Left ventricle myocardium superior (tissue), 1 donor: ENCODE measurements at regions not wholly inside any gene's neighbourhood (a gene's known extent, or its start where the extent isn't known, plus 50 kb on each side); places are given as distances from the start of the nearest gene placed in this dataset.
"Not testable (repeated sequence)": the region's sequence is repeated elsewhere in the genome, so short reads cannot be mapped to it uniquely, and the experiment has no call there.

Source experiments
- ATAC-seq: fragments of 200-7000 bp; cut with Tn5 transposase; one replicate; pipeline ENCODE4 v1.9.1; 2020; ENCODE audit warnings: mild to moderate bottlenecking, moderate library complexity
- DNase-seq: peaks from one replicate; pipeline ENCODE4 v3.0.0-alpha.2; 2020
- intact Hi-C: fragments of 100-400 bp; cut with micrococcal nuclease; formaldehyde crosslinking; loops from one replicate; pipeline ENCODE4 v1.11.0; 2022
- donor health status: DM: no; HTN: yes; CAD: no; lungs with severe emphysema.

DNA sequence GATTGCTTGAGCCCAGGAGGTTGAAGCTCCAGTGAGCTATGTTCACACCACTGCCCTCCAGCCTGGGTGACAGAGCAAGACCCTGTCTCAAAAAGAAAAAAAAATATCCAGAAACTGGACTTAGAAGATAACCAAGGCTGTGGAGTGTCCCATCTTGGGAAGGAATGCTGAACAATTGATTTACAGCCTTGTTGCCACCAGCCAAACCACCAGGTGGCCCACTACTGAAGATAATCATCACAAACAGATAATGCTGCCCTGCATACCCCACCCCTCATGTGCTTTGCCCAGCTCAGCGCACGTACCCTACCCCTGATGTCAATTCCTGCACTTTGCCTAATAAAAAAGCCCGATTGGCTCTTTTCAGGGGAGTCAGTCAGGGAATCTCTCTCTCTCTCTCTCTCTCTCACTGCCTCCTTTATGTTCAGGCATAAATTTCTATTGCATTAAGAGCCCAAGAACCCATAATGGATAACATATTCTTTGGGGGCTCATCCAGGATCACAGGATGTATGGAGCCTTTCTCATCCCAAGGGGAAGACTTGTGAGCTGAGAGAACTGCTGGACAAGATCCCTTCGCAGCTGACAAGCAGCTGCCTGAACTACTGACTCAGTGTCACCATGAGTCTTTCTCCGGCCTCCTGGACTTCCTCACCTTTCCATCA lies 166.4 kb downstream of the CD24 start:
- DNase-seq: no peak

DNA sequence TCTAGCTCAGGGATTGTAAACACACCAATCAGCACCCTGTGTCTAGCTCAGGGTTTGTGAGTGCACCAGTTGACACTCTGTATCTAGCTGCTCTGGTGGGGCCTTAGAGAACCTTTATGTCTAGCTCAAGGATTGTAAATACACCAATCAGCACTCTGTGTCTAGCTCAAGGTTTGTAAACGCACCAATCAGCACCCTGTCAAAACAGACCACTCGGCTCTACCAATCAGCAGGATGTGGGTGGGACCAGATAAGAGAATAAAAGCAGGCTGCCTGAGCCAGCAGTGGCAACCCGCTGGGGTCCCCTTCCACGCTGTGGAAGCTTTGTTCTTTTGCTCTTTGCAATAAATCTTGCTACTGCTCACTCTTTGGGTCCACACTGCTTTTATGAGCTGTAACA lies 168.3 kb downstream of the CD24 start:
- ATAC-seq, DNase-seq, intact Hi-C loops: not testable (repeated sequence)

More for the DNA sequence above, 166.4 kb downstream of the CD24 start:
- intact Hi-C loops: no loop called here
- no peak for ATAC-seq

DNA sequence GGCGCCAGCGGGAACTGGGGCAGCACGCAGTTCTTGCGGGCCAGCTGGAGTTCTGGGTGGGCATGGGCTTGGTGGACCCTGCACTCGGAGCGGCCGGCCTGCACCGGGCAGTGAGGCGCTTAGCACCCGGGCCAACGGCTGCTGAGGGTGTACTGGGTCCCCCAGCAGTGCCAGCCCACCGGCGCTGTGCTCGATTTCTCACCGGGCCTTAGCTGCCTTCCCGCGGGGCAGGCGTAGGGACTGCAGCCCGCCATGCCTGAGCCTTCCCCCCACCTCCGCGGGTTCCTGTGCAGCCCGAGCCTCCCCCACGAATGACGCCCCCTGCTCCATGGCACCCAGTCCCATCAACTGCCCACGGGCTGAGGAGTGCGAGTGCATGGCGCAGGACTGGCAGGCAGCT lies 168.8 kb downstream of the CD24 start:
- DNase-seq (no peak), ATAC-seq (no peak)
- intact Hi-C loops: no loop called here

DNA sequence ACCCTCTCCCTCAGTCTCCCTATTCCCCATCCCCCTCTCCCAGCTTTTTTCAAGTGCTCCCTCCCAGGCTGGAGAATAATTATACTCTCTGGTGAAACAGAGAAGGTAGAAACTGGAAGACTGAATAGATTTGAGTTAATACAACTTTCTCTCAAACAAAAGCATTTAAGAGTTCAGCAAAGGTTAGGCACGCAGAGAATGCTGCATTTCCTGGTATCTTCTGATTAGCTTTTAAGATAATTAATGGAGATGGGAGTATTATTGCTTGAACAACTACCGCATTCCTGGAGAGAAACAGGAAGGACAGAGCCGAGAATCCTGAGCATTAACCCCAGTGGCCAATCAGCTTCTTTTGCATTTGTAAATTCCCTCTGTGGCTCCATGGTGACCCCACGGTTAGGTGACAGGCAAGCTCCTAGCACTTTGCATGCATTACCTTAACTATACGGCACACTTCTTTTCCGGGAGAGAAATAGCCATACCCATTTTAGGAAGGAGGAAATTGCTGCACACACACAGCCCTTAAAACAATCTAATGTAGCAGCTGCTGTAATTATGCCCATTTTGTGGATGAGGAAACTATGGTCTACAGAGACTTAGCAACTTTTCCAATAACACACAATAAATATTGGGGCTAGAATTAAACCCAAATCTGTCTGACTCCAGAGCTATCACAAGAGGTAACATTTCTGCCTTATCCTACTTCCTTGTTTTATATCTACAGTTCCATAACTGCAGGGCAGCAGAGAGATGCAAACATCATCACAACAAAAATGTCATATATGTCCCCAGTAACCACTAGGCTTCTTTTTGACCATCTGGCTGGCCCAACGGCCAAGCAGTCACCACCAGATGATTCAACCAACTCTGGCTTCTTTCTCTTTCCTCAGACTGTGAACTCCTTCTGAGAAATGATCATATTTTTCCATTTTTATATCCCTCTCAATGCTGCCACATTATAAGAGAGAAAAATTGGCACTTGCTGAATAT lies 169.9 kb downstream of the CD24 start:
- DNase-seq (no peak), ATAC-seq (no peak)
- intact Hi-C loops: no loop called here

DNA sequence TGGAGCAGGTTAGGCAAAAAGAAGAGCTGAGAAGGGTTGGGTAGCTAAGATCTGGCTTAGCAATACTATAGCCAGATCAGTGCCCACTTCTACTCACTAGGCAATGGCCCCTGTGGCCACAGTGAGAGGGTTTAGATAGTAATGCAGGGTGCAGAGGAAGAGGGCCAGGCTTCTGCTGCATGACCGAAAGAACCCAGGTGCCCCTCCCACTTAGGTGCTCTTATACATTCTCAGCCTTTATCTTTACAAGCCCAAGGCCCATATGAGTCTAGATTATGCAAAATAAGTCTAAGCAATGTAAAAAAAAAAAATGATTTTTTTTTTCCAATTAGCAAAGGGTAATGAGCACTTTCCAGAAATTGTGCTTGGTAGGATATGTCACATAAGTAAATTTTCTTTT lies 171.3 kb downstream of the CD24 start:
- DNase-seq (no peak), ATAC-seq (no peak)
- intact Hi-C loops: no loop called here

DNA sequence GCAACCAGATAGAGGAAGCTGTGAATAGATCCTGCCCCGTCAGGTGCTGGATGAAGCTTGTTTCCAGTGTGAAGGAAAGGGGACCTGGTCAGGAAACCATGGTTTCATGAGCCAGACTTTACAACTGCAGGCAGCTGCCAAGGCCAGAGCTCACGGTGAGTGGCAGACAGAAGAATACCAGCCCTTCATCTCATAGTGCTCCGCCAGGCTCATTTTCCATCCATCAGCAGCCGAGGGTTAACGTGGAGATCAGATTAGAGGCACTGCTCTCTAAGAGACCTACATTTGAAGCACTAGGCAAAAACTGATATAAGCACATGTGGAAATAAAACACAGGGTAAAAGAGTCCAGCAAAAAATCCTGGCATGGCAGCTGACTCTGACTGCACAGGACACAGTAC lies 172.4 kb downstream of the CD24 start:
- ATAC-seq: no peak
- DNase-seq: no peak
- intact Hi-C loops: no loop called here

DNA sequence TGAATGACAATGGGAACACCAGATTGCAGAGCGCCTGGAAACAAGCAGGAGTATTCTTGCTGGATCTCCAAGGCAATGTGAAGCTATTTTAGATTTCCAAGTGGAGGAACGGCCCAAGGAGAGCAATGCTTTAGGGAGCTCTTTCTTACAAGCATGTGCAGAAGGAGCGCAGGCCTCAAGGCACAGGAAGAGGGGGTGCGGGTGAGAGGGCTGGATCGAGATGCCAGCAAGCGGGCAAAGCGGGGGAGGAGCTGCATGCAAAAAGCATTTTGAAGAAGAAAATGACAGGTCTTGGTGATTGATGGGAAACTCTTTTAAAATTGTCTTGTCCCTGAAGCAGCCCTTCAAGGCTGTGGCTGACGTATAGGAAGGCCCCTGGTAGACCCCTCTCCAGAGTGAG lies 171.9 kb downstream of the QRSL1 start:
- intact Hi-C loops: no loop called here
- DNase-seq: no peak
- ATAC-seq: no peak

DNA sequence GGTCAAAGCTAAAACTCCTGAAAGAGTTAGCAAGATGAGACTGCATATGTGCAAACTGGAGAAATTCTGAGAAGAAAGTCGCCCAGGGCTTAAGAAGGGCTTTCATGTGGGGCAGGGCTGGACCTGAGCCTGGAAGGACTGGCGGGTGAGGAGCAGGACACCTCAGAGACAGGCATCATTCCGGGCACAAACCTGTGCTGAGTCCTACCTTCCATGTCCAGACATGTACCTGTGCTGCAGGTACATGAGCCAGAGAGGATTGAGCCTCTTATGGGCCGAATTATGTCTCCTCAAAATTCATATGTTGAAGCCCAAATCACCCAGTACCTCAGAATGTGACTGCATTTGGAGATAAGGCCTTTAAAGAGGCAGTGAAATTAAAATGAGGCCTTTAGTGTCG lies 171.0 kb downstream of the QRSL1 start:
- intact Hi-C loops: no loop called here
- DNase-seq (no peak), ATAC-seq (no peak)

DNA sequence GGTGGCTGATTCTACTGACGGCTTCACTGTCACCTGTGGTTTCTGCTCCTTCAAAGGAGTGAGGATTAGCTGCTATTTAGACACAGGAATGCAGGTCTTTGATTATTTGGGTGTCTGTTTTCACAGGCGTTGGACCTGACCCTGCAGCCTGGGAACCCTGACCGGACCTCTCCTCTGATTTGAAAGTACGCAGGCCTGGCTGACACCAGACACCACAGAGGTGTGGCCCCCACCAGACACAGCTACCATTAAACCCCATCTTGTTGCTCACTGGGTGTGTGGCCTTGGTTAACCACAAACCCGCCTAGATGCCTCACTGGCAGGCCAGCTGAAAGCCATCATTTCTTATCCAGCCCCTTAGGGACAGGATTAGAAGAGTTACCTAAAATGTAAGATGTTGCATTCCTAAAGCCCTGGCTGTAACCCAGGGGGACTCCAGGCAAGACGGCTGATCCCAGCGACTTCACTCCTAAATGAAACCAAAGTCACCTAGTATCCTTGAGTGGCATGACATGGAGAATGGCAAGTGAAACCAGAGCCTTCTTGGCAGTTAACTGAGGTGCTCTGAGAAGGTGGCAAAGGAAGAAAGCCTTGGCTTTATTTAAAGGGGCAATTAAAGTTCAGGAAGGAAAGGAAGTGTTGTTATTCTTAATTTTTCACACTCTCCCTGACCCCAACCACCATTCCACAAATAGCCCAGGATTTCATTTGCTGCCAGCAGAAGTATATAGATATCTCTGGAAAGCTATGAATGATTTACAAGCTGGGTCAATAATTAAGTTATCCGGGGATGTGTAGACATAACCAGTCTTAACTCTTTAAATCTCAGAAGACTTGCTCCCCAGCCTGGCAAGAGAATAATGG lies 169.9 kb downstream of the QRSL1 start:
- DNase-seq (no peak), ATAC-seq (no peak)
- intact Hi-C loops: no loop called here

DNA sequence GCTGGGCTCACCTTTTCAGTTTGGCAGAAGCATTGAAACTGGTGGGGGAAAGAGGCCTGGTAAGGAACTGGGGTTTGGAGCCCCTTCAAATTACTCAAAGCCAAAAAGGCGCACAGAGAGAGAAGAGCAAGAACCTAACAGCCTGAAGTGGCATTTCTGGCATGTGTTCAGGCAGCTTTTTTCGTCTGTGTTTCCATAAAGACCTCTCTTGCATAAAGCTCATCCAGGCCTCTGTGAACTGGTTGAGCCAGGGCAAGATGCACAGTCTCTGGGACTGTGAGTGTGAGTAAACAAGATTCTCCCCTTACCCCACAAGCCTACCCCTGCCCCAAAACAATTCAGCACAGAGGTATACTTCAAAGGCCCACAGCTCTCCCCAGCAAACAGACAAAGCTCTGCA lies 167.8 kb downstream of the QRSL1 start:
- no peak for DNase-seq
- intact Hi-C loops: no loop called here
- no peak for ATAC-seq

DNA sequence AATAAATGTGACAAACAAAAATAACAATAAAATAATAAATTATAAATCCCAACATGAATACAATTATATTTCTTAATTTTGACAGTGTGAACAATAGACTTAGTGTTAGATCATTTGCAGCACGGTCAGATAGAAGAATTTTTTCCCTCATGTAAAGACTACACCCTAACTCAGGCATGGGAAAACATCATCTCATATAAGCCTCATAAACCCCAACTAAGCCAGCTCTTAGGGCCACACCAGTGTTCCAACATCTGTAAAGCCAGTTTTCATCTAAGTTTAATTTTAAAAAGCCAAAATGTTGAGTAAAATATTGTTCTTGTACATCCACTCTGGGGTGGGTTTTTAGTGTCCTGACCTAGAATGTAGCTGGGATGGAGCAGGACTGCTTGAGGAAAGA lies 167.4 kb downstream of the QRSL1 start:
- intact Hi-C loops: no loop called here
- DNase-seq (no peak), ATAC-seq (no peak)

DNA sequence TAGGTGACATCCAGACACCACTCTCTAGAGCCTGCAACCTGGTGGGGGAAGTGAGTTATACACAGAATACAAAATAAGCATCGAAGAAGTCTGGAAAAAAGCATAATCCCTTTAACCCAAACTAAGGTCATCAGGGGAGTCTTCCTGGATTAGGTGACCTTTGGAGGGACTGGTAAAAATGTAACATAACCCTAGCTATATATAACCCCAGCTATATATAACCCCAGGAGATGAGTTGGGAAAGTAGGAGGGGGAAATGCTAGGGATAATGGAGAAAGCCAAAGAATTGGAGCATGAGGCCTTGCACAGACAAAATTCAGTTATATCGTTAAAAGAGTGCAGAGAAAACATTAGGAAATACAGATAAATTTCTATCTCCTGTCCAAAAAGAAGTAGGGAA lies 164.8 kb downstream of the QRSL1 start:
- intact Hi-C loops: no loop called here
- no peak for DNase-seq
- no peak for ATAC-seq

DNA sequence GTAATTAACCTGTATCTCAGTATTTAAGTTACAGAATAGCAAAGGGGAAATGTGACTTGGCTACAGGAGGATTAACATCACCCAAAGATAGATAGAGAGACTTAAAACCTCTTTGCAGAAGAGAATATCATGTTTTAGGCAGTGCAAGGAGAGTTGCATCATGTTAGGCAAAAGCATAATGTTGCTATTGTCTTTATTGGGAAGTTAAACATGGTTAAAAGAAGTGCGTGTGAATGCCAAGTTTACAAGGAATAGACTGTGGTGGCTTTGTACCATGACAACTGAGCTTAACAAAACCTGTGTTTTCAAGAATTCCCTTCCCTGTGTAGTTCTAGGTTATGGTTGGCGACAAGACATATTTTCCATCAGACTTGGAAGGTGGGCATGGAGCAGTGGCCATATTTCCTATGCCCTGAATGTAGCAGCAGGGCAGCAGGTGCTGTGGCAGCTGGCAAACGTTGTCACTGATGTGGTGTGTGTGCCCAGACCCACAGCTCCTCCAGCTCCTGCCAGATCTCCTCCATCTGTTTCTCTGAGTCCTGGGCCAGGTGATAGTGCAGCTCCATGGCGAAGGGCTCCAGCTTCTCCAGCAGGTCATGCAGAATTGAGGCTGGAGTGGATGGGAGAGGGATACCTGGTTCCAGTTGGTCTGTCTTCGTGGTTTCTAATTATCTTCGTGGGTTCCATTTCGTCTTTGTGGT lies 163.3 kb downstream of the QRSL1 start:
- DNase-seq (no peak), ATAC-seq (no peak)
- intact Hi-C loops: no loop called here

DNA sequence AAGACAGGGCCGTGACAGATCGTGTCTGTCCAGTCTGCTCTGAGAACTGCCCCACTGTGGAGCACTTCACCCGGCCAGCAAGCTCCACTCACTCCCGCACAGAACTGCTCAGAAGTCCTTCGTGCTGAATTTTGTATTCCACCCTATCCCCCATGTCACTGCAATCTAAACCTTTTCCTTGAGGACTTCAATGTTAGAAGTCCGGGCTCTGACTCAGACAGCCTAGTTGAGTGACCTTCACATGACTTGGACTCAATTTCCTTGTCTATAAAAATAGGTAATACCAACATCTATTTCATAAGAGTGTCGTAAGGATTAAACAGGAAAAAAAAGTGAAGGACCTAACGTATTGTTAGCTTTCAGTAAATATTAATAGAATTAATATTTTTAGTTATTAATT lies 161.6 kb downstream of the QRSL1 start:
- intact Hi-C loops: no loop called here
- DNase-seq: no peak
- no peak for ATAC-seq

DNA sequence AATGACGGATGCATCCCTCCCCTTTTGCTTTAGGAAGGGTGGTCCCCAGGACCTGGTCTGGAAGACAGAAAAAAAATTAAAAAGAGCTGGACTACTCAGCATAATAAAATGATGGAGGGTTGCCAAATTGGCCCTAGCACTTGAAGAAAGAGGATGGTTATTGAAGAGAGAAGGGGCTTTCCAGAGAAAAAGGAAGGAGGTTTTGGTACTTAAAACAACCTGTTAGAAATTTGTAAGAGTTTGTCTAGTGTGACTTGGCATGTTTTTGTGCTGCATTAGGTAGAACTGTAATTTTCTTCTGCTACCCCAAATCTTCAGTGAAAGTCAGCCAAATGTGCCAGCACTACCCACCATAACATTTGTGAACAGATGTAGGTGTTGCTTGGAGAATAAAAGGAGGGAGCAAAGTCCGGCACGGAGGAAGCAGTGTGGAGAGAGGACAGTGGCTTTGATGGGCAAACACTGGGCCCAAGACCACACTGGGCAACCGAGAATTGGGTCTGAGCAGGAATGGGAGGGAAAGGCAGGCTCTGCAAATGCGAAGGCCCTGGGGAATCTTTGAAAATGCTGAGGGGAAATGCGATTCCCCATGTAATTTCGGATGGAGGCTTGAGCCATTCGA lies 160.9 kb downstream of the QRSL1 start:
- intact Hi-C loops: no loop called here
- DNase-seq (no peak), ATAC-seq (no peak)

DNA sequence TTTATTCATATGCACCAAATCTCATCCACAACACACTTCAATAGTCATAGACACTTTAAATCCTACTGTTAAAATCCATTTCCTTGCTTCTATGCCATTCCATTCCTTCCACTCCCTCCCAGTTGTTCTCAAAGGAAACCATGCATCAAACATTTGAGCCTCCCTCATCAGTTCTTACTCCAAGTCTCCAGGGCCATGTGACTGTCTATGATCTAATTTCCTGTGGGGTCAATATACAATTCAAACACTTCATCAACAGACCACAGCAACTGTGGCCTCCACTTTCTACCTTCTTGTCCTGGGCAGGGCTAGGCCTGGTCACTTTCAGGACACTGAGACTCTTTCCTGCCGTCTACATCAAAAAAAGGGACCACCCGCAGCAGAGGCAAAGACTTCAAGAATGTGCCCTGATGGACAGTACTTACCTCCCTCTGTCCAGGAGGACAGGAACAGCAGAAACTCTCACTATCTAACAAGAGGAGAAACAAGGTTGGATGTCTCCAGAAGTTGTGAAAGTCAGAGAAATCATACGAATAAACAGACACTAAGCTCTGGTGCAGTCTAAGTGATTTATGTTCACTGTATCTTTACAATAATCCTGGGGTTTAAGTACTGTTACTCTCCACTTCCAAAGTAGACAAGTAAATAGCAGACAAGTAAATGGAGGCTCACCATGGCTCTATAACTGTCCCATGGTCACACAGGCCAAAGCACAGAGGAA lies 160.2 kb downstream of the QRSL1 start:
- no peak for DNase-seq
- intact Hi-C loops: no loop called here
- no peak for ATAC-seq

DNA sequence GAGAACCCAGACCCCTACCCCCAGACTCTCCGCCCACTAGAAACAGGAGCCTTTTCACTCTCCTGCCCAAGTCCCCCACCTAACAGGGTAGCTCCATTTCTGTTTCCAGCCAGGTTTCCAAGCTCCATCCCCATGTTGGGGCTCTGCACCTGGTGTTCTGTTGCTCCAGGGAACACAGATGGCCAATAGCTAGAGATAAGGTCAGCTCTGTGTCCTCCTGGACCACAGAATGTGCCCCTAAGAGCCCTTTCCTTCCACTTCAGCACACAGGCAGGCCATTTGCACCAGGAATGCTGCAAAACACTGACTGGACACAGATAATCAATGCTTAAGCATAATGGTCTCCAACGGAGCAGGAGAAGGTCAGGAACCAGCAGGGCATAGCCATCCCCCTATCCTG lies 159.4 kb downstream of the QRSL1 start:
- intact Hi-C loops: no loop called here
- DNase-seq: no peak
- no peak for ATAC-seq
